ENCODE measurements at regions not wholly inside any gene's neighbourhood (a gene's known extent, or its start where the extent isn't known, plus 50 kb on each side); places are given as distances from the start of the nearest gene placed in this dataset.

DNA sequence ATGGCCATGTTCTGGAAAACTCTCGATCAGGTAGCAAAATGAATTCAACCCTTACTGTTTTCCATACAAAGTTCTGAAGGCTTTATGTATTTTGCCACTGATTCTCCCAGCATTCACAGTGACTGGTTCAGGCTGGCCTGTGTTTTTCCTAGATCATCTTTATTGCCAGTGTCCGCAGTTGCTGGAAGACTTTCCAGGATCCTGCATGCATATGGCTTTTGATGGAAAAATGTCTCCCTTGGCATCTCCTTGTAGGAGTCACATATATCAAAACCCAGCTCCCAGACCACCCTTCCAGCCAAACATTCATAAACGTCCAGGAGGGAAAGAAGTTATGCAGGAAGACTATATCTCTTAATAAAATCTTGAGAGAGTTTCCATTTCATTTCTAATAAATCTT, 588.8 kb downstream of the MAFB start:
- TF ChIP-seq, protein P1, sequence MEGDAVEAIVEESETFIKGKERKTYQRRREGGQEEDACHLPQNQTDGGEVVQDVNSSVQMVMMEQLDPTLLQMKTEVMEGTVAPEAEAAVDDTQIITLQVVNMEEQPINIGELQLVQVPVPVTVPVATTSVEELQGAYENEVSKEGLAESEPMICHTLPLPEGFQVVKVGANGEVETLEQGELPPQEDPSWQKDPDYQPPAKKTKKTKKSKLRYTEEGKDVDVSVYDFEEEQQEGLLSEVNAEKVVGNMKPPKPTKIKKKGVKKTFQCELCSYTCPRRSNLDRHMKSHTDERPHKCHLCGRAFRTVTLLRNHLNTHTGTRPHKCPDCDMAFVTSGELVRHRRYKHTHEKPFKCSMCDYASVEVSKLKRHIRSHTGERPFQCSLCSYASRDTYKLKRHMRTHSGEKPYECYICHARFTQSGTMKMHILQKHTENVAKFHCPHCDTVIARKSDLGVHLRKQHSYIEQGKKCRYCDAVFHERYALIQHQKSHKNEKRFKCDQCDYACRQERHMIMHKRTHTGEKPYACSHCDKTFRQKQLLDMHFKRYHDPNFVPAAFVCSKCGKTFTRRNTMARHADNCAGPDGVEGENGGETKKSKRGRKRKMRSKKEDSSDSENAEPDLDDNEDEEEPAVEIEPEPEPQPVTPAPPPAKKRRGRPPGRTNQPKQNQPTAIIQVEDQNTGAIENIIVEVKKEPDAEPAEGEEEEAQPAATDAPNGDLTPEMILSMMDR (IDR thresholded peaks at IDR 0.05): no peak
- no peak for TF ChIP-seq POLR2AphosphoS5 (IDR thresholded peaks at IDR 0.05; ENCODE audit: insufficient read depth in 1 of 2, low read depth in 1 of 2)
